Skeletal muscle tissue (tissue), 3 donors: ENCODE measurements at regions not wholly inside any gene's neighbourhood (a gene's known extent, or its start where the extent isn't known, plus 50 kb on each side); places are given as distances from the start of the nearest gene placed in this dataset.

Experiments used
- H3K27ac ChIP-seq: one replicate; pipeline ENCODE4 v1.7.0; 2013; ENCODE audit warnings: mild to moderate bottlenecking, low read depth, low read length, inconsistent platforms
- H3K27me3 ChIP-seq, 3 donors: one replicate each; pipeline ENCODE4 v1.7.0; 2013; ENCODE audit warnings: low read length in 3 of 3; ENCODE audit not compliant: control insufficient read depth in 3 of 3, insufficient read depth in 3 of 3
- H3K36me3 ChIP-seq, 3 donors: one replicate each; pipeline ENCODE4 v1.7.0; 2013; ENCODE audit warnings: low read length in 3 of 3; ENCODE audit not compliant: control insufficient read depth in 3 of 3, insufficient read depth in 3 of 3
- H3K4me1 ChIP-seq, 3 donors: one replicate each; pipeline ENCODE4 v1.7.0; 2013; ENCODE audit warnings: low read length in 3 of 3, mild to moderate bottlenecking in 3 of 3; ENCODE audit not compliant: control insufficient read depth in 3 of 3, insufficient read depth in 3 of 3
- H3K4me3 ChIP-seq, 3 donors: one replicate each; pipeline ENCODE4 v1.7.0; 2013; ENCODE audit warnings: low read length in 3 of 3
- H3K9ac ChIP-seq, 3 donors: one replicate each; pipeline ENCODE4 v1.7.0; 2013; ENCODE audit warnings: low read length in 3 of 3, mild to moderate bottlenecking in 3 of 3, moderate library complexity in 2 of 3, low read depth in 1 of 3
- H3K9me3 ChIP-seq, 3 donors: one replicate each; pipeline ENCODE4 v1.7.0; 2013; ENCODE audit warnings: low read length in 3 of 3; ENCODE audit not compliant: control insufficient read depth in 3 of 3
- donor health status: Osteomylitis.

DNA sequence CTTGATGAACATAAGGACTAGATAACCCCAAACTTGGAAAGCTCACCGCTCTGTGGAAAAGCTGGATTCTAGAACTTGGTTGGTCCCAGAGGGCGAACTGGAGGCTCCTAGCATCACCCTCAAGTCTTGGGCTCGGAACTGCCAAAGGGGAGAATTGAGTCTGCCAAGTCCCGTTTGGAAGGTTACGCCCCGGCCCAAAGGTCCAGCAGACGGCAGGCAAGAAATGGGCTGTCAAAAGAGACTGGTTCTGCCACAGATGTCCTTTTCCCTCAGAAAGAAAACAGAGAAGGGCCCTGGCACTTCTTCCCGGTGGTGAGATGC, 182.2 kb downstream of the ANAPC1 start:
- no peak overlapping the region for H3K27ac ChIP-seq
- H3K9me3 ChIP-seq: no peaks in the 10 kb centered on the region
- H3K36me3 ChIP-seq: no peaks in the 10 kb centered on the region
- H3K4me1 ChIP-seq: peaks cover 35 to 57% (median 40%) of the 10 kb centered on the region in 3 donors
- H3K27me3 ChIP-seq: no peaks in the 10 kb centered on the region
- H3K4me3 ChIP-seq: no peak overlapping the region
- H3K9ac ChIP-seq: no peak overlapping the region

GRCh38 chr2:111702119-111702803, 181.7 kb downstream of the ANAPC1 start:
- Histone ChIP-seq H3K27ac (no peak overlapping the region), H3K4me3 (no peak overlapping the region), H3K27me3 (no peaks in the 10 kb centered on the region), H3K4me1 (peaks cover 35 to 59% (median 40%) of the 10 kb centered on the region in 3 donors), H3K9ac (no peak overlapping the region), H3K36me3 (no peaks in the 10 kb centered on the region), H3K9me3 (no peaks in the 10 kb centered on the region)

DNA sequence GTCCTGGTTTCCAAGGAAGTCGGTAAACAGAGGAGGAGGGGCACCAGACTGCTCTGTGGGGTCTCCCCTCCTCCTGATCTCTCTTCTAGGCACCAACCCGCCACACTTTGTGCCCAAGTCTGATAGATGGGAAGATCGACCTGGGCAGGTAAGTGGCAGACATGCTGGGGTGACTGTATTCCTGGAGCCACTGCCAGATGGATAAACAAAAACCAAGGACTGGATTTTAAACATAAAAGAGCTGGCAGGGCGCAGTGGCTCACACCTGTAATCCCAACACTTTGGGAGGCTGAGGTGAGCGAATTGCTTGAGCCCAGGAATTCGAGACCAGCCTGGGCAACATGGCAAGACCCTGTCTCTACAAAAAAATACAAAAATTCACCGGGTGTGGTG, 181.2 kb downstream of the ANAPC1 start:
- Histone ChIP-seq H3K9ac (no peak overlapping the region), H3K27ac (no peak overlapping the region), H3K4me1 (peaks cover 35 to 59% (median 40%) of the 10 kb centered on the region in 3 donors), H3K4me3 (no peak overlapping the region), H3K9me3 (no peaks in the 10 kb centered on the region), H3K27me3 (no peaks in the 10 kb centered on the region), H3K36me3 (peaks cover 0 to 1% (median 0%) of the 10 kb centered on the region in 3 donors)

DNA sequence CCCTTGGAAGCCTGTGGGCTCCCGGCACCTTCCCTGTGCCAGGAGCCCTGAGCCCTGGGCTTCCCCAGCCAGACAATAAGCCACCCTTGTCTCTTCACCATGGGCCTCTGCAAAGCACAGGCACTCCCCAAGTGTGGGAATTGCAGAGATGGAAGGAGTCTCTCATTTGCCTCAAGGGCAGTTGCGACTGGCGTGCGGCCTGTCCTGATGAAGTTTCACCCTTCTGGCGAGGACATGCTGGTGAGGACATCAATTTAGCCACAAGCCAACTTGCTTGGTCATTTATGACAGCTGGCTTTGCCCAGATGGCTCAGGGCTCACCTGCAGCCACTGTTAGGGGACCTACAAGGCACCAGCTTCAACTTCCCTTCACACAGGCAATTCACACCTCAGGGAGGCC, 180.2 kb downstream of the ANAPC1 start:
- peak overlapping the region; percentile 65 for H3K27ac ChIP-seq
- peaks cover 0 to 2% (median 0%) of the 10 kb centered on the region in 3 donors for H3K36me3 ChIP-seq
- H3K27me3 ChIP-seq: no peaks in the 10 kb centered on the region
- H3K9ac ChIP-seq: peak overlapping the region in 1 of 3 donors; percentile 8
- H3K4me1 ChIP-seq: peaks cover 31 to 57% (median 37%) of the 10 kb centered on the region in 3 donors
- H3K4me3 ChIP-seq: no peak overlapping the region
- no peaks in the 10 kb centered on the region for H3K9me3 ChIP-seq

- Histone ChIP-seq H3K27ac (peak overlapping the region; percentile 22), H3K36me3 (peaks cover 0 to 2% (median 0%) of the 10 kb centered on the region in 3 donors), H3K9me3 (no peaks in the 10 kb centered on the region), H3K27me3 (no peaks in the 10 kb centered on the region), H3K4me1 (peaks cover 27 to 52% (median 32%) of the 10 kb centered on the region in 3 donors), H3K9ac (peak overlapping the region in 1 of 3 donors; percentile 8), H3K4me3 (no peak overlapping the region)
Measured at GRCh38 chr2:111704246-111704645, 179.7 kb downstream of the ANAPC1 start.

- Histone ChIP-seq H3K4me1 (peaks cover 29 to 56% (median 35%) of the 10 kb centered on the region in 3 donors), H3K36me3 (peaks cover 0 to 2% (median 0%) of the 10 kb centered on the region in 3 donors), H3K27ac (no peak overlapping the region)
Measured at GRCh38 chr2:111705239-111705638, 178.8 kb downstream of the ANAPC1 start.

DNA sequence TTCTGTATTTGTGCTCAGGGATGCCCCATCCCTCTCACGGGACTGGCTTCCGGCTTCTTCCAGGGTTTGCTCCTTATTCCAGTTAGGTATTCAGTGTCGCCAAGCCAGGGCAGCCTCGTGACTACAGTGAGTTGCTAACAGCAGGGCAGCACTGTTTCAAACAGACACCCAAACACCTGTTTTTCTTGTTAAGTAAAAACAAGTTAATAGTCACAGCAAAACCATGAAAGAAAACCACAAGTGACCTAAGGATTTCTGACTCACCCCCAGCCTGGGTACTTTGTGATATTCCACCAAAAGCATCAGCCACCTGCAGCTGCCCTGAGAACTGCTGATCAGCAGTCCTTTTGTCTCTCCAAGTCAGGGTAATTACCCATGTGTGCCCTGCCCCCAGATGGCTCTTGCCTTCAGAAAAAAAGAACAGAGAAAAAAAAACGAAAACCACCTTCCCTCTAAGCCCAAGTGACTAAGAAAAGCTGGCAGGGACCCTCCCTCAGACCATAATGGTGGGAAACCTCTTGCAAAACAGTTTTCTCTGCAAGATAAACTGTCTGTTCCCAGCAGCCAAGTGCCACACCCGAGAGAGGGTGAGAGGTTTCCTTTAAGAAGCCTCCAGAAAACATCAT, 178.2 kb downstream of the ANAPC1 start:
- H3K4me3 ChIP-seq: no peak overlapping the region
- no peak overlapping the region for H3K27ac ChIP-seq
- H3K9ac ChIP-seq: peak overlapping the region in 1 of 3 donors; percentile 1
- peaks cover 0 to 2% (median 0%) of the 10 kb centered on the region in 3 donors for H3K36me3 ChIP-seq
- H3K27me3 ChIP-seq: no peaks in the 10 kb centered on the region
- peaks cover 29 to 59% (median 37%) of the 10 kb centered on the region in 3 donors for H3K4me1 ChIP-seq
- H3K9me3 ChIP-seq: no peaks in the 10 kb centered on the region

More at GRCh38 chr2:111705239-111705638, 178.8 kb downstream of the ANAPC1 start:
- H3K9me3 ChIP-seq: no peaks in the 10 kb centered on the region
- no peaks in the 10 kb centered on the region for H3K27me3 ChIP-seq
- H3K9ac ChIP-seq: no peak overlapping the region
- H3K4me3 ChIP-seq: no peak overlapping the region

DNA sequence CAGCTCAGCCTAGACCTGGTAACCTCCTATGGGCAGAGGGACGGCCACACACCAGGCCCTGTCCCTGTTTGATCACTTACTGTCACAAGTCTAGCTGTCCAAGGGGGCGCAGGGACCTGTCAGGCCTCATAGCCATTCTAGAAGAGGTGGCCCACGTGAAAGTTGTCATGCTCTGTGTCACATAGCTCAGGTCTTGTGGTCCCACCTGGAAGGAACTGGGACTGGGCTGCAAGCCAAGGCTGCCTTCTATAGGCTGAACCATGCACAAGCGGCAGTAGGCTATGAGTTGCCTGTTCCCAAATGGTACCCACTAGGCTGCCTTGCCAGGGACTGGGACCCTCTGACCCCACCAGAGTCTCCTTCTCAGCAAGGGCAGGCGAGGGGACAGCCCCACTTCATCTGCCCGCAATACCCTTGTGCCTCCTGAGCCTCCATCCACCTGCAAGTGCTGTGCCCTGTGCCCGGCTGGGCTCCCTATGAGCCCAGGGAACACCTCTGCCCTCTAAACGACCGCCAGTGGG, 177.5 kb downstream of the ANAPC1 start:
- H3K9ac ChIP-seq: no peak overlapping the region
- H3K27me3 ChIP-seq: no peaks in the 10 kb centered on the region
- H3K4me1 ChIP-seq: peaks cover 29 to 59% (median 37%) of the 10 kb centered on the region in 3 donors
- H3K36me3 ChIP-seq: peaks cover 0 to 2% (median 0%) of the 10 kb centered on the region in 3 donors
- H3K4me3 ChIP-seq: no peak overlapping the region
- H3K9me3 ChIP-seq: no peaks in the 10 kb centered on the region
- H3K27ac ChIP-seq: no peak overlapping the region

DNA sequence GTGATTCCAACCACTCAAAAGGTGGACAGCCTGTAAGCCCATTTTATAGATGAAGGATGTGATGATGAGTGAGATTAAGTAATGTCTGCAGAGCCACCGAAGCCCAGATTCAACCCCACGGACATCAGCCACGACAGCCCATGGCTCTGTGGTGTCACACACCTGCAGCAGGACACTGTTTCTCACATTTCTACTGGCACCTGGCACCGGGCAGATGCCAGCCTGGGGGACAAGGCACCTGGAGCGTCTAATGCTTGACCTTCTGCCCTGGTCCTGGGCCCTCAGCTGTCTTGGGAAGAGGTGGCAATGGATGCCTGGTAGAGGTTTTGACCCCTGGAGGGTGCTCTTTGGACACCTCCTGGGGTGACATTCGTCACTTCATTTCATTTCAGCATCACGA, 176.3 kb downstream of the ANAPC1 start:
- Histone ChIP-seq H3K9me3 (no peaks in the 10 kb centered on the region), H3K27ac (no peak overlapping the region), H3K4me1 (peaks cover 21 to 48% (median 29%) of the 10 kb centered on the region in 3 donors), H3K9ac (no peak overlapping the region), H3K4me3 (no peak overlapping the region), H3K27me3 (no peaks in the 10 kb centered on the region), H3K36me3 (peaks cover 0 to 2% (median 0%) of the 10 kb centered on the region in 3 donors)
